SH-SY5Y (cell line): ENCODE measurements at regions not wholly inside any gene's neighbourhood (a gene's known extent, or its start where the extent isn't known, plus 50 kb on each side); places are given as distances from the start of the nearest gene placed in this dataset.

Experiments used
- GATA2 ChIP-seq: IDR thresholded peaks from 2 replicates; pipeline ENCODE4 v1.6.1; 2011; ENCODE audit warnings: mild to moderate bottlenecking, low read depth, low read length
- GATA3 ChIP-seq: IDR thresholded peaks from 2 replicates; pipeline ENCODE4 v1.6.1; 2011; ENCODE audit warnings: low read depth, mild to moderate bottlenecking, low read length, moderate library complexity

GRCh38 chr10:32109603-32110002 is 53.4 kb upstream of the KIF5B start:
- no peak for TF ChIP-seq GATA3
- TF ChIP-seq GATA2: no peak
